ENCODE measurements at regions not wholly inside any gene's neighbourhood (a gene's known extent, or its start where the extent isn't known, plus 50 kb on each side); places are given as distances from the start of the nearest gene placed in this dataset.

DNA sequence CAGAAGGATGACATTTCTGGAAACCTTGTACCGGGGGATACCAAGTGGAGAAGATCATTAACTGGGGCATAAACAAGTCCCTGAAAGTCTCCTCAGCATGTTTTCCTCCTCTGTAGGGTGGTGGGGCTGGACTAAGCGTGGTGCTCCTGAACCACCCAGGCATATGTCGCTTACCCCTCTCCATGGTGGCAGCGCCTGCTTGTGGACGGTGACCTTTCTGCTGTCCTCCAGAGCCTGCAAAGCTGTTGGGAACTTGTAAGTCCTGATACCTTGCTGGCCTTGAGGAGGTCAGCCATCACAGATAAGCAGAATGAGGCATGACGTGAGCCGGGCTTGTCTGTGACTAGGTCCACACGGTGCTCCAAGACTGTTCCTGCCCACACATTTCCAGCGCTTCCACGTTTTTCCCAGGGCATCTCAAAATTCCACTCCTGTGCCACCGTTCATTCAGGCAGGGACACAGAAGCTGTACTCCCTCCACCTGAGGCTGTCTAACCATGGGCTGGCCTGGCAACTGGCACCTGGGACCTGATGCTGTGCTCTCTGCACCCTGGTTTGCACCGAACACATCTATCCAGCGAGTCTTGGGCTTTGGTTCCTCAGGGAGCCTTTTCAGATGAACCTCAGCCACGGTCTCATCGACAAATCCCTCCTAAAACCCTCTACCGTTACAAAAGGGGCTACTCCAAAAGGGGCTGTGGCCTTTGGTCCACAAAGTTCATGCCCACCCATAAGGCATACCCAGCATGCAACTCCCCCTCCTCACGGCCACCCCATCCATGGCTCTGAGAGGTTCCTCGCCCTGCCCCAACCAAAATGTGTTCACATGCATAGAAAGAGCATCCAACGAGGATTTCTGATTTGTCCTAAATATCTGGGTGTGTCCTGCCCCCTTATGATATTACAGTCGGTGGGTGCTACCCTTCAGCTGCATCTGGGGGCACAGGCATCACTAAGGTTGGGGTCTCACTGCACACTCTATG lies 199.6 kb upstream of the DIO3 start:
- Histone ChIP-seq H3K79me2 (ENCODE audit: insufficient read depth, low read depth, low read length) (no peaks in the 10 kb centered on the region), H3K36me3 (ENCODE audit: insufficient read depth, low read length) (peaks cover 10% of the 10 kb centered on the region), H3K4me3 (ENCODE audit: low read depth, low read length, poor library complexity, severe bottlenecking) (peak overlapping the region; percentile 40), H3K9me2 (ENCODE audit: insufficient read depth, low read length) (no peaks in the 10 kb centered on the region), H3K4me1 (ENCODE audit: insufficient read depth, low read length, poor library complexity, severe bottlenecking) (peaks cover 93% of the 10 kb centered on the region), H2AFZ (ENCODE audit: low read length) (no peak overlapping the region), H3K27ac (ENCODE audit: low read depth, low read length, poor library complexity, severe bottlenecking) (peak overlapping the region; percentile 98), H3K4me2 (ENCODE audit: low read length) (peak overlapping the region; percentile 89), H3K9me3 (ENCODE audit: low read length) (peaks cover 17% of the 10 kb centered on the region), H4K20me1 (ENCODE audit: insufficient read depth, low read length) (no peaks in the 10 kb centered on the region)
- BruUV-seq (replicated peaks): TSS peak; percentile 80
- no peak for TF ChIP-seq CTCF (conservative IDR thresholded peaks at IDR 0.05; ENCODE audit: low read length)
- TF ChIP-seq EZH2phosphoT487 (IDR thresholded peaks at IDR 0.05; ENCODE audit: borderline replicate concordance, low read depth, low read length): no peak
- intact Hi-C loops (cut with micrococcal nuclease; ENCODE audit: unreplicated experiment): loop anchor here (1.0 to 10.0 kb wide), 5 partner anchors 87 to 516 kb away; partner anchors contain the start of gene DIO3
- peak; percentile 58 for DNase-seq (ENCODE audit: low spot score)
- CTCF ChIA-PET (ENCODE audit: unreplicated experiment): no interaction called here
- POLR2A ChIA-PET: no interaction called here

GRCh38 chr14:101362529-101363260 lies 198.6 kb upstream of the DIO3 start:
- ChIA-PET POLR2A (no interaction called here), CTCF (ENCODE audit: unreplicated experiment) (no interaction called here)
- Histone ChIP-seq H3K9me2 (ENCODE audit: insufficient read depth, low read length) (no peaks in the 10 kb centered on the region), H3K4me2 (ENCODE audit: low read length) (peak overlapping the region; percentile 89), H3K4me1 (ENCODE audit: insufficient read depth, low read length, poor library complexity, severe bottlenecking) (peaks cover 99% of the 10 kb centered on the region), H3K4me3 (ENCODE audit: low read depth, low read length, poor library complexity, severe bottlenecking) (peak overlapping the region; percentile 40), H3K27ac (ENCODE audit: low read depth, low read length, poor library complexity, severe bottlenecking) (peak overlapping the region; percentile 98), H2AFZ (ENCODE audit: low read length) (no peak overlapping the region), H3K9me3 (ENCODE audit: low read length) (peaks cover 7% of the 10 kb centered on the region; the same call in 1 of the 2 replicates), H4K20me1 (ENCODE audit: insufficient read depth, low read length) (no peaks in the 10 kb centered on the region), H3K36me3 (ENCODE audit: insufficient read depth, low read length) (peaks cover under 1% of the 10 kb centered on the region), H3K79me2 (ENCODE audit: insufficient read depth, low read depth, low read length) (no peaks in the 10 kb centered on the region)
- DNase-seq (ENCODE audit: low spot score): no peak
- no TSS peak for BruUV-seq (replicated peaks)
- no peak for TF ChIP-seq EZH2phosphoT487 (IDR thresholded peaks at IDR 0.05; ENCODE audit: borderline replicate concordance, low read depth, low read length)
- TF ChIP-seq CTCF (conservative IDR thresholded peaks at IDR 0.05; ENCODE audit: low read length): no peak
- intact Hi-C loops (cut with micrococcal nuclease; ENCODE audit: unreplicated experiment): loop anchor here (5.0 to 10.0 kb wide), 3 partner anchors 202 to 515 kb away; partner anchors contain the start of gene DIO3

All from OCI-LY7 (cell line).